ENCODE measurements at regions not wholly inside any gene's neighbourhood (a gene's known extent, or its start where the extent isn't known, plus 50 kb on each side); places are given as distances from the start of the nearest gene placed in this dataset.
"Not testable (repeated sequence)": the region's sequence is repeated elsewhere in the genome, so short reads cannot be mapped to it uniquely, and the experiment has no call there.

- H3K4me3 ChIP-seq = no peak overlapping the region
- no peak for TF ChIP-seq CTCF (IDR thresholded peaks at IDR 0.05; ENCODE audit: low read depth, low read length)
- no peaks in the 10 kb centered on the region for H3K36me3 ChIP-seq
- no peak overlapping the region for H3K27ac ChIP-seq
- H3K9me3 ChIP-seq (ENCODE audit: low read depth) = no peaks in the 10 kb centered on the region
- H3K4me1 ChIP-seq (ENCODE audit: low read depth) = no peaks in the 10 kb centered on the region
- no peaks in the 10 kb centered on the region for H3K27me3 ChIP-seq
- peak in 1 of 2 donors; percentile 49 for DNase-seq (ENCODE audit: low read depth in 1 of 2, low spot score in 1 of 2)
Measured at GRCh38 chr5:104344809-104345208, 782.2 kb upstream of the NUDT12 start.

GRCh38 chr5:104327801-104328200 is 765.2 kb upstream of the NUDT12 start:
- no peaks in the 10 kb centered on the region for H3K4me1 ChIP-seq (ENCODE audit: low read depth)
- no peaks in the 10 kb centered on the region for H3K9me3 ChIP-seq (ENCODE audit: low read depth)
- H3K36me3 ChIP-seq = no peaks in the 10 kb centered on the region
- no peak for DNase-seq (ENCODE audit: low read depth in 1 of 2, low spot score in 1 of 2)
- H3K27ac ChIP-seq = no peak overlapping the region
- no peaks in the 10 kb centered on the region for H3K27me3 ChIP-seq
- no peak for TF ChIP-seq CTCF (IDR thresholded peaks at IDR 0.05; ENCODE audit: low read depth, low read length)
- no peak overlapping the region for H3K4me3 ChIP-seq

GRCh38 chr5:104326966-104327365 is 764.4 kb upstream of the NUDT12 start:
- Histone ChIP-seq H3K36me3 (no peaks in the 10 kb centered on the region), H3K9me3 (ENCODE audit: low read depth) (no peaks in the 10 kb centered on the region), H3K27me3 (no peaks in the 10 kb centered on the region), H3K4me3 (no peak overlapping the region), H3K27ac (no peak overlapping the region), H3K4me1 (ENCODE audit: low read depth) (no peaks in the 10 kb centered on the region)
- DNase-seq (ENCODE audit: low read depth in 1 of 2, low spot score in 1 of 2) = no peak
- no peak for TF ChIP-seq CTCF (IDR thresholded peaks at IDR 0.05; ENCODE audit: low read depth, low read length)

GRCh38 chr5:104325356-104325755 is 762.8 kb upstream of the NUDT12 start:
- no peak for DNase-seq (ENCODE audit: low read depth in 1 of 2, low spot score in 1 of 2)
- no peak for TF ChIP-seq CTCF (IDR thresholded peaks at IDR 0.05; ENCODE audit: low read depth, low read length)
- no peak overlapping the region for H3K27ac ChIP-seq

GRCh38 chr5:104316676-104317075 is 754.1 kb upstream of the NUDT12 start:
- not testable (repeated sequence) for H3K4me1 ChIP-seq (ENCODE audit: low read depth)

More at GRCh38 chr5:104325356-104325755, 762.8 kb upstream of the NUDT12 start:
- Histone ChIP-seq H3K4me1 (ENCODE audit: low read depth) (no peaks in the 10 kb centered on the region), H3K9me3 (ENCODE audit: low read depth) (no peaks in the 10 kb centered on the region), H3K4me3 (no peak overlapping the region), H3K36me3 (no peaks in the 10 kb centered on the region), H3K27me3 (no peaks in the 10 kb centered on the region)

GRCh38 chr5:104312481-104312880 is 749.9 kb upstream of the NUDT12 start:
- DNase-seq (ENCODE audit: low read depth in 1 of 2, low spot score in 1 of 2) = no peak
- H3K36me3 ChIP-seq = no peaks in the 10 kb centered on the region
- no peaks in the 10 kb centered on the region for H3K9me3 ChIP-seq (ENCODE audit: low read depth)
- no peak overlapping the region for H3K27ac ChIP-seq
- no peak for TF ChIP-seq CTCF (IDR thresholded peaks at IDR 0.05; ENCODE audit: low read depth, low read length)
- no peak overlapping the region for H3K4me3 ChIP-seq
- H3K27me3 ChIP-seq = no peaks in the 10 kb centered on the region
- H3K4me1 ChIP-seq (ENCODE audit: low read depth) = no peaks in the 10 kb centered on the region

More at GRCh38 chr5:104316676-104317075, 754.1 kb upstream of the NUDT12 start:
- H3K27ac ChIP-seq; H3K27me3 ChIP-seq; H3K9me3 ChIP-seq (ENCODE audit: low read depth); H3K4me3 ChIP-seq; DNase-seq (ENCODE audit: low read depth in 1 of 2, low spot score in 1 of 2); H3K36me3 ChIP-seq: not testable (repeated sequence)
